Prostate gland (tissue), 2 donors: ENCODE measurements at regions not wholly inside any gene's neighbourhood (a gene's known extent, or its start where the extent isn't known, plus 50 kb on each side); places are given as distances from the start of the nearest gene placed in this dataset.

Experiments used
- POLR2A ChIP-seq: fragments of 450-650 bp; IDR thresholded peaks from one replicate; pipeline ENCODE4 v1.6.1; 2016; ENCODE audit warnings: antibody characterized with exemption, mild to moderate bottlenecking
- TF ChIP-seq, protein P1 (sequence below), 4 experiments: fragments of 200-600 bp in 2 of 4; fragments of 450-650 bp in 2 of 4; sonication (generic) in 2 of 4; IDR thresholded peaks; 1 replicate in 3 of 4; 2 replicates in 1 of 4; pipeline ENCODE4 v1.5.1; 2016 to 2019; ENCODE audit warnings: antibody characterized with exemption in 4 of 4, mild to moderate bottlenecking in 2 of 4, moderate library complexity in 2 of 4

DNA sequence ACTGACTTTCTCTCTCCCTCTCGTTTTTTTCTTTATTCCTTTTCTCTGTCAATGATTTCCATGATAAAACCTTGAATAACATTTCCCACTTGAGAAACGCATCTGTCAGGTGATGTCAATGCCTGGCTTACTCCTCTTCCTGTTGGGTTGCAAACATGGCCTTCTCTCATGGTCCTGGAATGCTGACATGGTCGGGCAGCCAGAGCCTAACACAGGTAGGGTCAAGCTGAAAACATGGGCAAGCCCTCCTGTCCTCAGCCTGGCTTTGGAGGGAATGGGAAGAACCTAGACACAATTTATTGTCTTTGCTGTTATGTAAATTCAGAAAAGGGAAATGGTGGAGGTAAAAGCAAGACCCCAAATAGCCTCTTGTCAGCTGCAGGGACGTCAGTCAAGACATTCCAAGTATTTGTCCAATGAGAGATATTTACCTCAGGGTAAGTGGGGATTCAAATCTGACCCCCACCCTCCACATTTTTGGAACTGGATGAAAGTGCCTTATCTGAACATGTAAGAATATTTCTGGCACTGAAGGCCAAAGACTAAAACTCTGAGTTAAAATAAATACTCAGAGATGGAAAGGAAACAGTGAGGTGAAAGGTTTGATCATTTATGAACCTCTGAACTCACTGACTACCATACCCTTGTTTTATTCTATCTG is 473.8 kb downstream of the SPRY1 start:
- TF ChIP-seq POLR2A, result no peak
- TF ChIP-seq, protein P1, sequence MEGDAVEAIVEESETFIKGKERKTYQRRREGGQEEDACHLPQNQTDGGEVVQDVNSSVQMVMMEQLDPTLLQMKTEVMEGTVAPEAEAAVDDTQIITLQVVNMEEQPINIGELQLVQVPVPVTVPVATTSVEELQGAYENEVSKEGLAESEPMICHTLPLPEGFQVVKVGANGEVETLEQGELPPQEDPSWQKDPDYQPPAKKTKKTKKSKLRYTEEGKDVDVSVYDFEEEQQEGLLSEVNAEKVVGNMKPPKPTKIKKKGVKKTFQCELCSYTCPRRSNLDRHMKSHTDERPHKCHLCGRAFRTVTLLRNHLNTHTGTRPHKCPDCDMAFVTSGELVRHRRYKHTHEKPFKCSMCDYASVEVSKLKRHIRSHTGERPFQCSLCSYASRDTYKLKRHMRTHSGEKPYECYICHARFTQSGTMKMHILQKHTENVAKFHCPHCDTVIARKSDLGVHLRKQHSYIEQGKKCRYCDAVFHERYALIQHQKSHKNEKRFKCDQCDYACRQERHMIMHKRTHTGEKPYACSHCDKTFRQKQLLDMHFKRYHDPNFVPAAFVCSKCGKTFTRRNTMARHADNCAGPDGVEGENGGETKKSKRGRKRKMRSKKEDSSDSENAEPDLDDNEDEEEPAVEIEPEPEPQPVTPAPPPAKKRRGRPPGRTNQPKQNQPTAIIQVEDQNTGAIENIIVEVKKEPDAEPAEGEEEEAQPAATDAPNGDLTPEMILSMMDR (IDR thresholded peaks at IDR 0.05), result no peak
